GM19372 (cell line): ENCODE measurements at regions not wholly inside any gene's neighbourhood (a gene's known extent, or its start where the extent isn't known, plus 50 kb on each side); places are given as distances from the start of the nearest gene placed in this dataset.

Experiments
- ATAC-seq: cut with Tn5 transposase; IDR thresholded peaks from one replicate; pipeline ENCODE4 v1.9.1; 2021; ENCODE audit warnings: mild to moderate bottlenecking, low read depth, moderate library complexity; ENCODE audit not compliant: unreplicated experiment

DNA sequence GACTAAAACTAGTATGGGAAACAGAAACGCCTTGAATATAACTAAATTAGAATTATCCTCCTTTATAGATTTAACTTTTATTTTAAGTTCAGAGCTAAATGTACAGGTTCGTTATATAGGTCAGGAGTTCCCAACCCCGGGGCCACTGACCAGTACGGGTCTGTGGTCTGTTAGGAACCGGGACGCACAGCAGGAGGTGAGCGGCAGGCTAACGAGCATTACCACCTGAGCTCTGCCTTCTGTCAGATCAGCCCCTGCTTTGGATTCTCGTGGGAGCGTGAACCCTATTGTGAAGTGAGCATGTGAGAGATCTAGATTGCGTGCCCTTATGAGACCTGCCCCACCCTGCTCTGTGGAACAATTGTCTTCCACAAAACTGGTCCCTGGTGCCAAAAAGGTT, 51.0 kb downstream of the FAT4 start:
- ATAC-seq = no peak

DNA sequence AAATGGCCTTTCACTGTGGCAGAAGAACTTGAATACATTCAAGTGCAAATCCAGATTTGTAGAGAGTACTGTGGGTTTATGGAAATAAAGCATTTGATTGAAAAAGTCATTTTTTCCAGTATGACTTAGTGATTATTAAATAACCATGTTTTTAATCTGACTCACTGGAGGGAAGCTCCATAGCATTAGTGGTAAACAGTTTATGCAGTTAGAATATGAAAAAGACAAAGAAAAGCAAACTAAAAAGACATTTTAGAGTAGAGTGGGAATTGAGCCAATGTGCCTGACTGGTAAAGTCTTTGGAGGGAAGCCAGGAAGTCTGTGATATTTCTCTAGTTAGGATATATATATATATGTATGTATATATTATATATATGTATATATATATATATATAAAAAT, 53.4 kb downstream of the FAT4 start:
- ATAC-seq = no peak

GRCh38 chr4:125368671-125369081, 53.9 kb downstream of the FAT4 start:
- ATAC-seq = no peak

- no peak for ATAC-seq
These were observed 54.3 kb downstream of the FAT4 start for GRCh38 chr4:125369098-125369497.

DNA sequence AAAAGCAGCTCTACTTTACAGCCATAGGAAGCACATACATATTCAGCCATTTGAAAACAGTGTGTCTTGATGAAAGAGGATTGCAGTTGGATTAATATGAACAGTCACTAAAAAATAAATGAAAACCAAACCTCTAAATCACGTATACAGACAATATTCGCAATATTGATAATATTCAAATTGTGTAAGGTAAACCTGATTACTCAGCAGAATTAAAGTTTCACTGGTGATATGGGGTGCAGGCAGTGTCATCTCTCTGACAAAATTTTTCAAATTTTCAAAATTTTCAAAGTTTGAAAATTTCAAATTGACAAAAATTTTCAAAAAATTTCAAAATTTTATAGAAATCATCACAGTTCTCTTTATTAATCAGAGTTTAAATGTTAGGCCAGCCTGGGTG, 55.7 kb downstream of the FAT4 start:
- ATAC-seq = no peak

GRCh38 chr4:125382995-125383394, 68.2 kb downstream of the FAT4 start:
- no peak for ATAC-seq

GRCh38 chr4:125387770-125388169, 73.0 kb downstream of the FAT4 start:
- ATAC-seq = no peak

GRCh38 chr4:125388613-125389012, 73.9 kb downstream of the FAT4 start:
- ATAC-seq = no peak

GRCh38 chr4:125389713-125390112, 75.0 kb downstream of the FAT4 start:
- no peak for ATAC-seq

DNA sequence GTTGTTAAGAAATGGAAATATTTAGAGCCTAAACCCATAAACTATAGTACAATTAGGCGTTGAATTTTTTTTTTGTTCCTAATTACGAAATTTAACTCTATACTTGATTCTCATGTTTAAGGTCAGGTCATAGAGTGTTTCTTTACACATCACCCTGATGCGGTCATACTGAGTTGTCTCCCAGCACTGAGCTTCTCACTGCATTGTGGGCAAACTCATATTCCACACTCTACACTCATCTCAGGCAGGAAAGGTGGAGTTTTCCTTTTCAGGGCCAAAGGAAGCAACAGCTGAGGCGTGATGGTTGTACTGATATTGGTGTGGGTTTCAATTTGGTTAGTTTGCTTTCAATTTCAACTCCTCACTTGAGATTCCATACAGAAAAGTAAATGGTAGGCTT, 75.4 kb downstream of the FAT4 start:
- no peak for ATAC-seq

DNA sequence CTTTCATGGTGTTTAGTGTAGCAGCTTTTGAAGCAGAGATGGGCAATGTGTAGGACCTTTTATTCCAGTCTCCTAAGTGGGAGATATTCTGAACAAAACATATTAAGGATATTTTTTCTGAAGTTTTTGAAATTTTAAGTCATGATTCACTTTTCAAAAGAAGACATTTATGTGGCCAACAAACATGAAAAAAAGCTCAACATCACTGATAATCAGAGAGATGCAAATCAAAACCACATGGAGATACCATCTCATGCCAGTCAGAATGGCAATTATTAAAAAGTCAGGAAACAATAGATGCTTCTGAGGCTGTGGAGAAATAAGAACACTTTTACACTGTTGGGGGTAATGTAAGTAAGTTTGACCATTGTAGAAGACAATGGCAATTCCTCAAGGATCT, 76.0 kb downstream of the FAT4 start:
- ATAC-seq = no peak

DNA sequence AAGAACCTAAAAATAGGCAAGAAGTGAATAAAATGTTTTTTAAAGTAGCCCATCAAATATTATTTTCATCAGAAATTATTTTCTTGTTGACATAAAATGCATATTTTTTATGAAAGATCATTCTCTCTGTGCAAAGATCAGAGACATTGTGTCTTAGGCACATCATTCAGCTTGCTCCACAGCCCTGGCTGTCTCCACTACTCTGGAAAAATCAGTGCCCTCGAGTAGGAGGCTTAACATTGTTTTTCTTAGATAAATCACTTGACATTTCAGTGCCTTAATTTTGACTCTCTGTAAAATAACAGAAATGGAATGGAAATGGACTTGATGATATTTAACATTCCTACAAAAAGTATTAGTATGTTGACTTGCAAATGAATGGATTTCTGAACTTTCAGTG, 77.9 kb downstream of the FAT4 start:
- ATAC-seq = no peak

GRCh38 chr4:125393825-125394224, 79.1 kb downstream of the FAT4 start:
- no peak for ATAC-seq

- ATAC-seq = no peak
These were observed 82.5 kb downstream of the FAT4 start for GRCh38 chr4:125397226-125397625.

- no peak for ATAC-seq
These were observed 83.7 kb downstream of the FAT4 start for GRCh38 chr4:125398263-125399002.

GRCh38 chr4:125400756-125401155, 86.0 kb downstream of the FAT4 start:
- ATAC-seq = no peak

- ATAC-seq = no peak
These were observed 87.0 kb downstream of the FAT4 start for GRCh38 chr4:125401784-125402183.

GRCh38 chr4:125420526-125420925, 105.8 kb downstream of the FAT4 start:
- no peak for ATAC-seq

DNA sequence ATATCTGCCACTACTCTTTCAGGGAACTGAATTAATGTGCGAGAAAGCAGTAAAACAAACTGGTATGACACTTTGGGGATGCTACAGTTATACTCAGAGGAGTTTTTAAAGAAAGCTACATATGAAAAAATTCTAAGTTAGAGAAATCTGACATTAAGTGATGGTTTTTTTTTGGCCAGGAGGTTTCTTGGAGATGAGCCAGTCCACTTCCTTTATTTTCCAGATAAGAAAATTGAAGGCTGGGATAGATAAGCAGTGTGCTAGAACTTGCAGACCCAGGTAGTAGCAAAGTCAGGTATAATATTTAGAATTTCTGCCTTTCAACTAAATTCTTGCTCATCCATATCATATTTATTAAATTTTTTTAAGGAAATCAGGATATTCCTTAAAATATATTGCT, 106.8 kb downstream of the FAT4 start:
- ATAC-seq = no peak

- ATAC-seq = no peak
These were observed 108.4 kb downstream of the FAT4 start for GRCh38 chr4:125423124-125423523.

DNA sequence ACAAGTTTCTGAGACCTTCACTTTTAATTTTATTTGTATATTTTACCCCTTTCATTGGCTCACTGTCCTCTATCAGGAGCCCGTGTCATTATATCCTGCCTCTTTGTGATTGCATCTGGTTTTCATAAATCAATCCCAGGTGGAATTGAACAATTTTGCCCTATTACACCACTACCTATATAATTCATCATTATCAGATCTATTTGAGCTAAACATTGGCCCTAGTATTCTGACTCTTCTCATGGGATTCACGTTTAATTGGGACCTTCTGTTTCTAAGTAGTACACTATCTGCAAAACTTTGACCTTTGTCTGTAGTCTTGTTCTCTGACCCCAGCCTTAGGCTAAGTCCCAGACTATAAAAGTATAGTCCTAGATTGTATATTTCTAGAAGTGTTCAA, 114.1 kb downstream of the FAT4 start:
- no peak for ATAC-seq

- ATAC-seq = no peak
These were observed 115.3 kb downstream of the FAT4 start for GRCh38 chr4:125430086-125430485.

- ATAC-seq = no peak
These were observed 117.3 kb downstream of the FAT4 start for GRCh38 chr4:125432078-125432477.
